ENCODE measurements at regions not wholly inside any gene's neighbourhood (a gene's known extent, or its start where the extent isn't known, plus 50 kb on each side); places are given as distances from the start of the nearest gene placed in this dataset.

- no peak for DNase-seq (ENCODE audit: low spot score)
Measured at GRCh38 chr9:107064378-107064777, 201.4 kb downstream of the ZNF462 start.

GRCh38 chr9:107065549-107065948 is 202.6 kb downstream of the ZNF462 start:
- no peak for DNase-seq (ENCODE audit: low spot score)

GRCh38 chr9:107067739-107068416 is 204.9 kb downstream of the ZNF462 start:
- no peak for DNase-seq (ENCODE audit: low spot score)

GRCh38 chr9:107068581-107068980 is 205.6 kb downstream of the ZNF462 start:
- no peak for DNase-seq (ENCODE audit: low spot score)

DNA sequence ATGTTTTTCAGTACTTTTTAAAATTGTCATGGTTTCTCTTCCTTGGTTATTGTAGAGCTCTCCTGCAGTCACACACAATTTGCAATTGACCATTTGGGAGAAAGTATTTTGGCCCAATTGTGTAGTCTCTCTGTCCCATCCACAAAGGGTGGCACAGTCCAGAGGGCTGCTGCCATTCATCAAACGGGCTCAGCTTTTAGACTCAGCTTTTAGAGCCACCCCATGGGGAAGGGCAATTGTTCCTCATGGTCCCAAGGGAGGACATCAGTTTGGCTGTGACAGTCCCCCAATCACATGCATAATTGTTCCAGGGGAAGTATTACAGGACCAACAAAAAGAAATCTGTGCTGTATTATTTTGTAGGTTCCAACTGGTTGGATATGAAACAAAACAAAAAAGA is 207.6 kb downstream of the ZNF462 start:
- DNase-seq (ENCODE audit: low spot score) = no peak

- DNase-seq (ENCODE audit: low spot score) = no peak
Measured at GRCh38 chr9:107078061-107078460, 205.0 kb upstream of the RAD23B start.

- DNase-seq (ENCODE audit: low spot score) = no peak
Measured at GRCh38 chr9:107079589-107079988, 203.5 kb upstream of the RAD23B start.

DNA sequence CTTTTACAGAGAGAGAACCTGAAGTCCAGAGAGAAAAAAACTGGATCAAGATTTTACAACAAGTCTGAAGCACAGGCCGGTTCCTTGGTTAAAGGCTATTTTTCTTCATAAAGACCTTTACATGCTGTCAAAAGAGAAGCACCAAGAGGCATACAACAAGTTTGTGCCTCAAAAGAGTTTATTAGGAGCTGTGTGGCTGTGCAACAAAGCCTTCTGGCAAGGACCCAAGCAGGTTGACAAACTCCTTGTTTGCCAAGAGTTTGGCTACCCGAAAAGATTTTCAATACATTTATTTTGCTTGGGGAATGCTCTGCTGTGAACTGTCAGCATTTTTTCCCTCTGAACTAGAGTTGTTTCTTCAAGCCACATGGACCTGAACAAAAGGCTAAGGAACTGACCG is 202.9 kb upstream of the RAD23B start:
- DNase-seq (ENCODE audit: low spot score) = no peak

GRCh38 chr9:107086460-107086859 is 196.6 kb upstream of the RAD23B start:
- no peak for DNase-seq (ENCODE audit: low spot score)

- DNase-seq (ENCODE audit: low spot score) = no peak
Measured at GRCh38 chr9:107087222-107087621, 195.9 kb upstream of the RAD23B start.

DNA sequence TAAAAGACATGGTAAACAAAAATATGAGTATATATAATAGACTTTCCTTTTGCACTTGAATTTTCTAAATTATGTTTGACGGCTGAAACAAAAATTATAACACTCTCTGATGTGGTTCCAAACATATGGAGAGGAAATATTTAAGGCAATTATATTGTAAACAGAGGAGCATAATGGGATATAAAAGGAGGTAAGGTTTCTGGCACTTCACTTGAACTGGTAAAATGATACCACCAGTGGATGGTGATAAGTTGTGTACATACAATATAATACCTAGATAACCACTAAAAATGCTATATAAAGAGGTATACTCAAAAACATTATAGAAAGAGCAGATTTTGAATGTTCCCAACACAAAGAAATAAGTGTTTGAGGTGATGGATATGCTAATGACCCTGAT is 192.9 kb upstream of the RAD23B start:
- DNase-seq (ENCODE audit: low spot score) = no peak

- no peak for DNase-seq (ENCODE audit: low spot score)
Measured at GRCh38 chr9:107093365-107094060, 189.6 kb upstream of the RAD23B start.

DNA sequence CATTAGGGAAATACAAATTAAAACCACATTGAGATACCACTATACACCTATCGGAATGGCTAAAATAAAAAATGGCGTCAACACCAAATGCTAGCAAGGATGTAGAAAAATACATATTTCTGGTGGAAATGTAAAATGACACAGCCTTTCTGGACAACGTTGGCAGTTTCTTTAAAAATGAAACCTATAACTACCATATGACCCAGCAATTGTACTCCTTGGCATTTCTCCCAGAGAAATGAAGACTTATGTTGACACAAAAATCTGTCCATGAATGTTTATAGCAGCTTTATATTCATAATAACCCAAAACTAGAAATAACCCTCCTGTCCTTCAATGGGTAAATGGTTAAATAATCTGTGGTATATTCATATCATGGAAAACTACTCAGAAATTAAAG is 188.7 kb upstream of the RAD23B start:
- no peak for DNase-seq (ENCODE audit: low spot score)

DNA sequence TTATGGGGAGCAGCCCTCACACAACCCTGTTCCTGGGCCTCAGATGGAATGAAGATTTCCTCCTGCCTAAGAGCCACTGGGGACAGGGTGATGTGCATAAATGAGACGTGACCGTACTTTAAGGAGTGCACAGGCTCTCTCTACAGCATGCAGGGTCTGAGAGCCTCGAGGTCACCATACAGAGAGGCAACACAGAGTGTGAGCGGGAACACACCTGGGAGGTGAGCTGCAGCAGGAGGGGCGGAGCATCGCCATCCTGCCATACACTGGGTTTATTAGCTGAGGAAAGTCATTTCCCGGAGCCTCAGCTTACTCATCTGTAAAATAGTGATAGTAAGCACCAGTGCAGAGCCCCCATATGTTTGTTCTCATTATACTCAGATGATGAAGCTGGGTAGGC is 182.5 kb upstream of the RAD23B start:
- DNase-seq (ENCODE audit: low spot score) = no peak

DNA sequence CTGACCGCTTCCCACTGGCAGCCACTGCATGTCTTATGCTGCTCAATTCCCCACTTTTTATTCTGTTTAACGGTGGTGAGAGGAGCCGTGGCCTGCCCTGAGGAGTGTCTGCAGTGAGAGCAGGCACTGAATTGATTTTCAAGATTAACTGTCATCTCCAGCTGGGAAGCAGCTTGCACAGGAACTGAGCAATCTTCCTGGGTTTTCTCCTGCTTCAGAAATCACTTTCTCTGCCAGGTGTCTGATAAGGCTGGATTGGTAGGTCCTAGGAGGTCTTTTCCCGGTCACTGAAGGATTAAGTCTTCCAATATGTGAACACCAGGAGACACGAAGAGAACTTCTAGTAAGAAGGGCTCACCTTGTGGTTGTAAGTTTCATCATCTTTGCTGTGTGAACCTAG is 181.1 kb upstream of the RAD23B start:
- DNase-seq (ENCODE audit: low spot score) = no peak

- no peak for DNase-seq (ENCODE audit: low spot score)
Measured at GRCh38 chr9:107103621-107104020, 179.5 kb upstream of the RAD23B start.

GRCh38 chr9:107105784-107106183 is 177.3 kb upstream of the RAD23B start:
- DNase-seq (ENCODE audit: low spot score) = no peak

GRCh38 chr9:107106416-107106815 is 176.7 kb upstream of the RAD23B start:
- no peak for DNase-seq (ENCODE audit: low spot score)

- no peak for DNase-seq (ENCODE audit: low spot score)
Measured at GRCh38 chr9:107108342-107109130, 174.5 kb upstream of the RAD23B start.

- DNase-seq (ENCODE audit: low spot score) = no peak
Measured at GRCh38 chr9:107109324-107109723, 173.8 kb upstream of the RAD23B start.

DNA sequence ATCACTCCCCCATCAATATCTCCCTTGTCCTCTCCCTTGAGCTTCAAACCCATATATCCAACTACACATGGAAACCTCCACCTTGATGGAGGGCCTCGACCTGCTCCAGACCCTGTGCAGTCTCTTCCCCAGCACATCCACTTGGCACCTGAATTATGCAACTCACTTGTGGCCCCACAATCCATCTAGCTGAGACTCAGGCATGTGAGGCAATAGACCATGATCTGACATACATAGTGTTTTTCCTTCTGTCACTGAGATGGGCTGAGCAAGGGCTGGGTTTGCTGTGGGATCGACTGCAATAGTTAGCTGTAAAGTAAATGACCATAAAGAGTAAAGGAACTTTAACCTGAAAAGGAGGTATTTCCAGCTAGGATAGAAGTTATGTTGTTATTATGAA is 172.9 kb upstream of the RAD23B start:
- no peak for DNase-seq (ENCODE audit: low spot score)

- no peak for DNase-seq (ENCODE audit: low spot score)
Measured at GRCh38 chr9:107112707-107113243, 170.3 kb upstream of the RAD23B start.

Data from AG08396 (cell line).